Ascending aorta (tissue), 2 donors: ENCODE measurements at regions not wholly inside any gene's neighbourhood (a gene's known extent, or its start where the extent isn't known, plus 50 kb on each side); places are given as distances from the start of the nearest gene placed in this dataset.
"Not testable (repeated sequence)": the region's sequence is repeated elsewhere in the genome, so short reads cannot be mapped to it uniquely, and the experiment has no call there.

Experiments
- DNase-seq, 2 donors: peaks; one replicate each; pipeline ENCODE4 v3.0.0-alpha.2; 2019; ENCODE audit warnings: low spot score in 2 of 2
- H3K27ac ChIP-seq, 2 donors: fragments of 200-600 bp; sonication (generic); one replicate each; pipeline ENCODE4 v1.5.1; 2016 to 2017; ENCODE audit warnings: mild to moderate bottlenecking in 1 of 2
- H3K27me3 ChIP-seq: fragments of 200-600 bp; sonication (generic); one replicate; pipeline ENCODE4 v1.5.1; 2017
- H3K36me3 ChIP-seq, 2 donors: fragments of 200-600 bp; sonication (generic); one replicate each; pipeline ENCODE4 v1.5.1; 2016
- H3K4me1 ChIP-seq, 2 donors: fragments of 200-600 bp; sonication (generic); one replicate each; pipeline ENCODE4 v1.5.1; 2016 to 2017; ENCODE audit warnings: mild to moderate bottlenecking in 1 of 2
- H3K4me3 ChIP-seq, 2 donors: fragments of 200-600 bp; sonication (generic); one replicate each; pipeline ENCODE4 v1.5.1; 2016 to 2017; ENCODE audit warnings: mild to moderate bottlenecking in 1 of 2
- H3K9me3 ChIP-seq, 2 donors: fragments of 200-600 bp; sonication (generic); one replicate each; pipeline ENCODE4 v1.5.1; 2016
- CTCF ChIP-seq, 3 experiments: fragments of 200-600 bp in 2 of 3; fragments of 450-650 bp in 1 of 3; sonication (generic) in 2 of 3; IDR thresholded peaks; one replicate each; pipeline ENCODE4 v1.5.1; 2016 to 2019; ENCODE audit warnings: antibody characterized with exemption in 3 of 3, mild to moderate bottlenecking in 1 of 3, moderate library complexity in 1 of 3
- intact Hi-C: fragments of 100-400 bp; cut with DNase I; formaldehyde crosslinking; loops from one replicate; pipeline ENCODE4 v1.15.1; 2023

GRCh38 chr13:95426631-95427030, 125.4 kb upstream of the ABCC4 start:
- no peak for TF ChIP-seq CTCF (IDR thresholded peaks at IDR 0.05)
- no peak for DNase-seq
- H3K36me3 ChIP-seq: no peaks in the 10 kb centered on the region

GRCh38 chr13:95430525-95430924, 122.0 kb upstream of the CLDN10 start:
- intact Hi-C loops, H3K9me3 ChIP-seq, H3K4me1 ChIP-seq, H3K36me3 ChIP-seq, H3K27ac ChIP-seq, DNase-seq, H3K4me3 ChIP-seq, H3K27me3 ChIP-seq: not testable (repeated sequence)

More at GRCh38 chr13:95426631-95427030, 125.4 kb upstream of the ABCC4 start:
- H3K27ac ChIP-seq: no peak overlapping the region
- H3K9me3 ChIP-seq: no peaks in the 10 kb centered on the region
- no peaks in the 10 kb centered on the region for H3K4me1 ChIP-seq
- no peak overlapping the region for H3K4me3 ChIP-seq
- no peaks in the 10 kb centered on the region for H3K27me3 ChIP-seq
- intact Hi-C loops: no loop called here

- Histone ChIP-seq H3K27me3 (no peaks in the 10 kb centered on the region), H3K4me1 (no peaks in the 10 kb centered on the region), H3K27ac (no peak overlapping the region), H3K9me3 (no peaks in the 10 kb centered on the region), H3K4me3 (no peak overlapping the region), H3K36me3 (no peaks in the 10 kb centered on the region)
- intact Hi-C loops: no loop called here
- no peak for DNase-seq
- TF ChIP-seq CTCF (IDR thresholded peaks at IDR 0.05): no peak
Observed at GRCh38 chr13:95432141-95432540, 120.4 kb upstream of the CLDN10 start.

- Histone ChIP-seq H3K9me3 (no peaks in the 10 kb centered on the region), H3K4me3 (no peak overlapping the region), H3K36me3 (no peaks in the 10 kb centered on the region), H3K27me3 (no peaks in the 10 kb centered on the region), H3K4me1 (no peaks in the 10 kb centered on the region), H3K27ac (no peak overlapping the region)
- no peak for DNase-seq
- intact Hi-C loops: no loop called here
- no peak for TF ChIP-seq CTCF (IDR thresholded peaks at IDR 0.05)
Observed at GRCh38 chr13:95433537-95433936, 119.0 kb upstream of the CLDN10 start.

- Histone ChIP-seq H3K4me3 (no peak overlapping the region), H3K27ac (no peak overlapping the region), H3K36me3 (no peaks in the 10 kb centered on the region), H3K27me3 (no peaks in the 10 kb centered on the region), H3K9me3 (no peaks in the 10 kb centered on the region), H3K4me1 (no peaks in the 10 kb centered on the region)
- intact Hi-C loops: no loop called here
- no peak for TF ChIP-seq CTCF (IDR thresholded peaks at IDR 0.05)
- DNase-seq: no peak
Observed at GRCh38 chr13:95434111-95434510, 118.4 kb upstream of the CLDN10 start.

- H3K27ac ChIP-seq: no peak overlapping the region
- no peak for DNase-seq
- intact Hi-C loops: no loop called here
- H3K36me3 ChIP-seq: no peaks in the 10 kb centered on the region
- H3K9me3 ChIP-seq: no peaks in the 10 kb centered on the region
- no peaks in the 10 kb centered on the region for H3K27me3 ChIP-seq
- H3K4me1 ChIP-seq: no peaks in the 10 kb centered on the region
- no peak for TF ChIP-seq CTCF (IDR thresholded peaks at IDR 0.05)
- H3K4me3 ChIP-seq: no peak overlapping the region
Observed at GRCh38 chr13:95437561-95437960, 115.0 kb upstream of the CLDN10 start.
